K562 (cell line): ENCODE measurements at regions not wholly inside any gene's neighbourhood (a gene's known extent, or its start where the extent isn't known, plus 50 kb on each side); places are given as distances from the start of the nearest gene placed in this dataset.

Experiments used
- ATAC-seq: fragments of 200-7000 bp; cut with Tn5 transposase; 3 replicates; pipeline ENCODE4 v1.9.1; 2020; ENCODE audit warnings: moderate library complexity
- BruUV-seq: library from RNA; stranded (reverse); fragments of 400-500 nt; replicated peaks from 2 replicates; lab custom pipeline; 2021; lab: Mats Ljungman, UMichigan
- CTCF ChIA-PET: fragments of 300-600 bp; formaldehyde crosslinking; extraction: SDS; loops from one replicate; lab custom pipeline; 2021; ENCODE audit warnings: low intra/inter-chr PET ratio; lab: Yijun Ruan, JAX
- POLR2A ChIA-PET: fragments of 300-600, 350-650 bp; sonication (Branson Sonifier 250); formaldehyde crosslinking; extraction: SDS; loops from one replicate; lab custom pipeline; 2021; ENCODE audit warnings: antibody characterized with exemption, inconsistent platforms; lab: Yijun Ruan, JAX
- DNase-seq, 4 experiments: peaks; one replicate each; pipeline versions ENCODE4 v3.0.0 to v3.0.0-alpha.2; 2011 to 2018; ENCODE audit warnings: low spot score in 3 of 4, mixed read lengths in 3 of 4; ENCODE audit errors: extremely low read depth in 1 of 4
- FAIRE-seq: peaks from 2 replicates; lab custom pipeline; 2011; peaks lifted over from hg19 to GRCh38; lab: Jason Lieb, UNC
- H2AFZ ChIP-seq: 2 replicates; pipeline ENCODE4 v1.6.0; 2011; ENCODE audit warnings: low read depth, low read length, control low read depth, inconsistent platforms
- H3K27ac ChIP-seq: fragments of 200-600 bp; 3 replicates; pipeline ENCODE4 v1.8.0; 2011; ENCODE audit warnings: low read depth, mild to moderate bottlenecking, control low read depth, inconsistent platforms, low read length, moderate library complexity, mixed read lengths; ENCODE audit errors: extremely low read depth
- H3K27me3 ChIP-seq, 2 experiments: fragments of 300-600 bp in 1 of 2; 2 replicates in 1 of 2; 3 replicates in 1 of 2; pipeline versions ENCODE4 v1.6.0 to v1.8.0; 2011; ENCODE audit warnings: inconsistent platforms in 2 of 2, low read length in 2 of 2, mild to moderate bottlenecking in 1 of 2, mixed read lengths in 1 of 2, moderate library complexity in 1 of 2; ENCODE audit not compliant: control insufficient read depth in 2 of 2, insufficient read depth in 2 of 2
- H3K36me3 ChIP-seq: fragments of 300-600 bp; 3 replicates; pipeline ENCODE4 v1.8.0; 2011; ENCODE audit warnings: mild to moderate bottlenecking, low read length, inconsistent platforms; ENCODE audit not compliant: control insufficient read depth, insufficient read depth
- H3K4me1 ChIP-seq, 2 experiments: fragments of 200-600 bp in 1 of 2; replicated peaks in 1 of 2; 2 replicates in 1 of 2; 3 replicates in 1 of 2; pipeline versions ENCODE4 v1.5.1 to v1.8.0; 2011; ENCODE audit warnings: inconsistent platforms in 2 of 2, low read length in 2 of 2, mild to moderate bottlenecking in 1 of 2, mixed read lengths in 1 of 2, moderate library complexity in 1 of 2; ENCODE audit not compliant: control insufficient read depth in 2 of 2, insufficient read depth in 2 of 2
- H3K4me2 ChIP-seq: 2 replicates; pipeline ENCODE4 v1.6.1; 2011; ENCODE audit warnings: low read length, control low read depth, inconsistent platforms, mixed read lengths; ENCODE audit not compliant: insufficient read depth
- H3K4me3 ChIP-seq: fragments of 200-600 bp; sonication (generic), shearing (Covaris generic); 2 replicates; pipeline ENCODE4 v1.5.1; 2016; ENCODE audit warnings: control low read depth, inconsistent platforms
- H3K79me2 ChIP-seq: fragments of 200-600 bp; 3 replicates; pipeline ENCODE4 v1.8.0; 2011; ENCODE audit warnings: low read length, inconsistent platforms; ENCODE audit not compliant: control insufficient read depth, insufficient read depth
- H3K9ac ChIP-seq, 2 experiments: 2 replicates each; pipeline versions ENCODE4 v1.6.0 to v1.6.1; 2011; ENCODE audit warnings: low read depth in 2 of 2, low read length in 2 of 2, control low read depth in 1 of 2, inconsistent platforms in 1 of 2, mild to moderate bottlenecking in 1 of 2, mixed read lengths in 1 of 2; ENCODE audit not compliant: insufficient read depth in 1 of 2
- H3K9me1 ChIP-seq: one replicate; pipeline ENCODE4 v1.6.0; 2011; ENCODE audit warnings: inconsistent platforms, mild to moderate bottlenecking, low read length, moderate library complexity; ENCODE audit not compliant: control insufficient read depth, insufficient read depth
- H3K9me3 ChIP-seq: replicated peaks from 2 replicates; pipeline ENCODE4 v1.5.1; 2011; ENCODE audit warnings: low read depth, low read length, inconsistent platforms; ENCODE audit not compliant: control insufficient read depth, insufficient read depth
- H4K20me1 ChIP-seq: replicated peaks from 2 replicates; pipeline ENCODE4 v1.6.1; 2011; ENCODE audit warnings: low read length, inconsistent platforms, mixed read lengths; ENCODE audit not compliant: control insufficient read depth, insufficient read depth
- FOSL1 ChIP-seq: fragments of 200-800 bp; sonication (Bioruptor generic); conservative IDR thresholded peaks from 2 replicates; pipeline ENCODE4 v1.6.1; 2016; ENCODE audit warnings: missing genetic modification characterization, missing compliant biosample characterization
- NONO ChIP-seq, 2 experiments: fragments of 200-400 bp in 1 of 2; fragments of 450-650 bp in 1 of 2; formaldehyde crosslinking in 1 of 2; IDR thresholded peaks; 2 replicates each; pipeline ENCODE4 v1.6.1; 2017; ENCODE audit warnings: low read depth in 2 of 2, mild to moderate bottlenecking in 2 of 2, moderate library complexity in 2 of 2, low read length in 1 of 2
- RAD21 ChIP-seq, 2 experiments: fragments of 250-450 bp in 1 of 2; fragments of 450-650 bp in 1 of 2; sonication (Bioruptor Pico) in 1 of 2; formaldehyde crosslinking in 1 of 2; IDR thresholded peaks in 1 of 2; conservative IDR thresholded peaks in 1 of 2; 2 replicates each; pipeline versions ENCODE4 v1.4.0 to v1.8.0; 2020 to 2022; ENCODE audit warnings: mild to moderate bottlenecking in 2 of 2, moderate library complexity in 1 of 2
- ZBTB34 ChIP-seq: fragments of 250-450 bp; sonication (Bioruptor Pico); IDR thresholded peaks from 2 replicates; pipeline ENCODE4 v1.8.0; 2021; ENCODE audit warnings: mild to moderate bottlenecking, moderate library complexity
- ZNF24 ChIP-seq: fragments of 450-650 bp; IDR thresholded peaks from 2 replicates; pipeline ENCODE4 v1.6.1; 2016
- ZNF408 ChIP-seq: fragments of 250-450 bp; sonication (Bioruptor Pico); IDR thresholded peaks from 2 replicates; pipeline ENCODE4 v1.4.0; 2020; ENCODE audit warnings: low read depth, mild to moderate bottlenecking, moderate library complexity
- WGBS: fragments of 100-300 bp; shearing (Covaris generic); methylation state at CpG from one replicate; pipeline ENCODE4 v1.1.6; 2016; ENCODE audit warnings: low coverage, mixed read lengths; ENCODE audit not compliant: insufficient coverage; ENCODE audit errors: missing lambda C conversion rate; 5-methylcytosine and 5-hydroxymethylcytosine counted together
- in situ Hi-C: fragments of 300-500 bp; cut with MboI; formaldehyde crosslinking; loops from 4 replicates; pipeline ENCODE4 v1.15.0; 2018; ENCODE audit warnings: inconsistent platforms, mixed read lengths
- intact Hi-C: fragments of 100-400 bp; cut with micrococcal nuclease; formaldehyde crosslinking; loops from 2 replicates; pipeline ENCODE4 v1.14.2; 2022
- TF ChIP-seq, protein P1 (sequence below), 3 experiments: IDR thresholded peaks in 2 of 3; conservative IDR thresholded peaks in 1 of 3; 2 replicates each; pipeline ENCODE4 v1.5.1; 2011 to 2012; ENCODE audit warnings: low read length in 3 of 3, mild to moderate bottlenecking in 3 of 3, control low read depth in 2 of 3, improper control_type of control experiment in 1 of 3, inconsistent platforms in 1 of 3, low read depth in 1 of 3, mixed read lengths in 1 of 3, moderate library complexity in 1 of 3; ENCODE audit not compliant: insufficient read depth in 2 of 3

GRCh38 chr2:204265681-204266181 lies 279.5 kb upstream of the PARD3B start:
- no peaks in the 10 kb centered on the region for H4K20me1 ChIP-seq
- no peak for DNase-seq
- CTCF ChIA-PET = no interaction called here
- no peak for ATAC-seq
- WGBS = 0% methylated on average over 7 of the region's 7 CpGs
- no peaks in the 10 kb centered on the region for H3K4me1 ChIP-seq
- no peaks in the 10 kb centered on the region for H3K9me3 ChIP-seq
- H3K27me3 ChIP-seq = peaks cover 0 to 7% of the 10 kb centered on the region in 2 experiments; a peak in 2 of 5 replicates
- FAIRE-seq = no peak
- no TSS peak for BruUV-seq
- intact Hi-C loops (loop anchor here (10.0 kb wide), 1 partner anchor 599 kb away; no protein-coding TSS in a partner anchor), in situ Hi-C loops (loop anchor here (25.0 kb wide), 1 partner anchor 1422 kb away; the partner anchor contains the start of gene NRP2)
- no peak overlapping the region for H3K4me3 ChIP-seq
- POLR2A ChIA-PET = no interaction called here
- H3K36me3 ChIP-seq = no peaks in the 10 kb centered on the region
- no peak overlapping the region for H2AFZ ChIP-seq
- H3K79me2 ChIP-seq = no peaks in the 10 kb centered on the region
- no peak overlapping the region for H3K9ac ChIP-seq
- H3K4me2 ChIP-seq = no peak overlapping the region
- H3K9me1 ChIP-seq = no peaks in the 10 kb centered on the region
- no peak for TF ChIP-seq ZNF408
- H3K27ac ChIP-seq = no peak overlapping the region

DNA sequence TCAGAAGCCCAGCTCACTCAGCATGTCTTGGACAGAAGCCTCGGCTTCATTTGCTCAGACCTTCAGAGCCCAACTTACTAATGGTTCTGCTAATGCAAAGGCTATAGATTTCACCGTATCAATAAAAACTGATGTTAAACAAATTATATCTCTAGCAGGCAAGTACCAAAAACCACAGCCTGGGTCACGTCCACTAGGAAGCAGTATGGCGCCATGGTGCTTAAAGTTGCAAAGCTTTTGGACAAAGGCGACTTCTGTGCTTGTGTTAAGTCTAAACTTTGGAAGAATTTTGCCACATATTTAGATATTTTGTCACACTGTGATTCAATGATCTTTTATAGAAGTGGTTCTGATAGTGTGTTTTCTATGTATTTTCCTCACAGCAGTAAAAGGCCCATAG lies 276.8 kb upstream of the PARD3B start:
- CTCF ChIA-PET = no interaction called here
- BruUV-seq = no TSS peak
- intact Hi-C loops = loop anchor here (10.0 kb wide), 1 partner anchor 596 kb away; no protein-coding TSS in a partner anchor
- Histone ChIP-seq H3K4me1 (no peaks in the 10 kb centered on the region), H3K36me3 (no peaks in the 10 kb centered on the region), H3K79me2 (no peaks in the 10 kb centered on the region), H4K20me1 (no peaks in the 10 kb centered on the region), H3K27ac (no peak overlapping the region), H3K27me3 (peaks cover 0 to 7% of the 10 kb centered on the region in 2 experiments; a peak in 2 of 5 replicates), H3K9ac (no peak overlapping the region), H2AFZ (no peak overlapping the region), H3K9me3 (no peaks in the 10 kb centered on the region), H3K4me3 (no peak overlapping the region), H3K9me1 (no peaks in the 10 kb centered on the region), H3K4me2 (no peak overlapping the region)
- DNase-seq (no peak), ATAC-seq (no peak), FAIRE-seq (no peak)
- in situ Hi-C loops = loop anchor here (25.0 kb wide), 1 partner anchor 1419 kb away; the partner anchor contains the start of gene NRP2
- TF ChIP-seq ZBTB34 (no peak), NONO (IDR thresholded peaks at IDR 0.05; ENCODE audit: low read depth in 2 of 2, low read length in 1 of 2) (no peak), ZNF24 (no peak), FOSL1 (0 out of 2 replicates have a peak, but pooled peaks have one; percentile 16), RAD21 (CRISPR knock-in tag; conservative IDR thresholded peaks at IDR 0.05 in 1 of 2, IDR thresholded peaks at IDR 0.05 in 1 of 2) (peak; percentile 39 to 59)
- TF ChIP-seq, protein P1, sequence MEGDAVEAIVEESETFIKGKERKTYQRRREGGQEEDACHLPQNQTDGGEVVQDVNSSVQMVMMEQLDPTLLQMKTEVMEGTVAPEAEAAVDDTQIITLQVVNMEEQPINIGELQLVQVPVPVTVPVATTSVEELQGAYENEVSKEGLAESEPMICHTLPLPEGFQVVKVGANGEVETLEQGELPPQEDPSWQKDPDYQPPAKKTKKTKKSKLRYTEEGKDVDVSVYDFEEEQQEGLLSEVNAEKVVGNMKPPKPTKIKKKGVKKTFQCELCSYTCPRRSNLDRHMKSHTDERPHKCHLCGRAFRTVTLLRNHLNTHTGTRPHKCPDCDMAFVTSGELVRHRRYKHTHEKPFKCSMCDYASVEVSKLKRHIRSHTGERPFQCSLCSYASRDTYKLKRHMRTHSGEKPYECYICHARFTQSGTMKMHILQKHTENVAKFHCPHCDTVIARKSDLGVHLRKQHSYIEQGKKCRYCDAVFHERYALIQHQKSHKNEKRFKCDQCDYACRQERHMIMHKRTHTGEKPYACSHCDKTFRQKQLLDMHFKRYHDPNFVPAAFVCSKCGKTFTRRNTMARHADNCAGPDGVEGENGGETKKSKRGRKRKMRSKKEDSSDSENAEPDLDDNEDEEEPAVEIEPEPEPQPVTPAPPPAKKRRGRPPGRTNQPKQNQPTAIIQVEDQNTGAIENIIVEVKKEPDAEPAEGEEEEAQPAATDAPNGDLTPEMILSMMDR (IDR thresholded peaks at IDR 0.05 in 2 of 3, conservative IDR thresholded peaks at IDR 0.05 in 1 of 3; ENCODE audit: insufficient read depth in 2 of 3, low read depth in 1 of 3, low read length in 3 of 3) = peak; percentile 7 to 29 (median 26); a peak in 1 of 6 replicates
- WGBS = 6% methylated on average over 4 of the region's 5 CpGs
- POLR2A ChIA-PET = no interaction called here
